ENCODE measurements at regions not wholly inside any gene's neighbourhood (a gene's known extent, or its start where the extent isn't known, plus 50 kb on each side); places are given as distances from the start of the nearest gene placed in this dataset.

DNA sequence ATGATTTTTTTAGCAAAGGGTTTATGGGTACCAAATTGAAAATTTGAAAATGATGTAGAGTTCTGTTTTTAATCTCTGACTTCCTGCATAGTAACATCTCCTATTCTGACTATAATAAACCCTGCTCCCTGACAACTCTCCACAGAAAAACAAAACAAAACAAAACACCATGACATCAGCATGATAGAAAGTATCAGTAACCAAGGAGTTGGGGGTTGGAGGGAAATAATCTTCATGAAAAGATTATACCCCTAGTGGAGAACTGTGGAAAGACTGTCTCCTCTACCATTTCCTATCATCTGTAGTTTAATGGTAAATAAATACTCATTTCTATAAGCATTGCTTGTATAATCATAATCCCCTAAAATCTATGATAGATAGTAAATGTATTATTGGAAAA, 1034.8 kb downstream of the NLGN4Y start:
- TF ChIP-seq SIN3A (IDR thresholded peaks at IDR 0.05; ENCODE audit: borderline replicate concordance, insufficient read depth, low read length) (no peak), POLR2AphosphoS5 (IDR thresholded peaks at IDR 0.05; ENCODE audit: low read depth, low read length) (no peak), TAF1 (IDR thresholded peaks at IDR 0.05; ENCODE audit: borderline replicate concordance, insufficient read depth, low read length) (no peak), FOXP2 (optimal IDR thresholded peaks at IDR 0.05; ENCODE audit: borderline replicate concordance, extremely low read depth, extremely low read length, insufficient read depth) (no peak)
- TF ChIP-seq, protein P1, sequence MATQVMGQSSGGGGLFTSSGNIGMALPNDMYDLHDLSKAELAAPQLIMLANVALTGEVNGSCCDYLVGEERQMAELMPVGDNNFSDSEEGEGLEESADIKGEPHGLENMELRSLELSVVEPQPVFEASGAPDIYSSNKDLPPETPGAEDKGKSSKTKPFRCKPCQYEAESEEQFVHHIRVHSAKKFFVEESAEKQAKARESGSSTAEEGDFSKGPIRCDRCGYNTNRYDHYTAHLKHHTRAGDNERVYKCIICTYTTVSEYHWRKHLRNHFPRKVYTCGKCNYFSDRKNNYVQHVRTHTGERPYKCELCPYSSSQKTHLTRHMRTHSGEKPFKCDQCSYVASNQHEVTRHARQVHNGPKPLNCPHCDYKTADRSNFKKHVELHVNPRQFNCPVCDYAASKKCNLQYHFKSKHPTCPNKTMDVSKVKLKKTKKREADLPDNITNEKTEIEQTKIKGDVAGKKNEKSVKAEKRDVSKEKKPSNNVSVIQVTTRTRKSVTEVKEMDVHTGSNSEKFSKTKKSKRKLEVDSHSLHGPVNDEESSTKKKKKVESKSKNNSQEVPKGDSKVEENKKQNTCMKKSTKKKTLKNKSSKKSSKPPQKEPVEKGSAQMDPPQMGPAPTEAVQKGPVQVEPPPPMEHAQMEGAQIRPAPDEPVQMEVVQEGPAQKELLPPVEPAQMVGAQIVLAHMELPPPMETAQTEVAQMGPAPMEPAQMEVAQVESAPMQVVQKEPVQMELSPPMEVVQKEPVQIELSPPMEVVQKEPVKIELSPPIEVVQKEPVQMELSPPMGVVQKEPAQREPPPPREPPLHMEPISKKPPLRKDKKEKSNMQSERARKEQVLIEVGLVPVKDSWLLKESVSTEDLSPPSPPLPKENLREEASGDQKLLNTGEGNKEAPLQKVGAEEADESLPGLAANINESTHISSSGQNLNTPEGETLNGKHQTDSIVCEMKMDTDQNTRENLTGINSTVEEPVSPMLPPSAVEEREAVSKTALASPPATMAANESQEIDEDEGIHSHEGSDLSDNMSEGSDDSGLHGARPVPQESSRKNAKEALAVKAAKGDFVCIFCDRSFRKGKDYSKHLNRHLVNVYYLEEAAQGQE (IDR thresholded peaks at IDR 0.05; ENCODE audit: insufficient read depth in 1 of 2, low read depth in 2 of 2, low read length in 2 of 2) = no peak

Data from PFSK-1 (cell line).